H1 (cell line): ENCODE measurements at regions not wholly inside any gene's neighbourhood (a gene's known extent, or its start where the extent isn't known, plus 50 kb on each side); places are given as distances from the start of the nearest gene placed in this dataset.

Experiments used
- BRCA1 ChIP-seq: IDR thresholded peaks from 2 replicates; pipeline ENCODE4 v1.6.1; 2012; ENCODE audit warnings: low read depth, low read length, improper control_type of control experiment
- CEBPB ChIP-seq: IDR thresholded peaks from 2 replicates; pipeline ENCODE4 v1.6.1; 2012; ENCODE audit warnings: low read depth, low read length
- CHD2 ChIP-seq: IDR thresholded peaks from 2 replicates; pipeline ENCODE4 v1.6.1; 2012; ENCODE audit warnings: low read length, improper control_type of control experiment
- CTCF ChIP-seq, 3 experiments: IDR thresholded peaks; 1 replicate in 2 of 3; 2 replicates in 1 of 3; pipeline versions ENCODE4 v1.5.1 to v1.6.1; 2011; ENCODE audit warnings: low read length in 3 of 3, mild to moderate bottlenecking in 3 of 3, inconsistent platforms in 2 of 3, low read depth in 1 of 3, moderate library complexity in 1 of 3; ENCODE audit not compliant: insufficient read depth in 1 of 3; ENCODE audit errors: control extremely low read depth in 1 of 3
- JUN ChIP-seq: IDR thresholded peaks from 2 replicates; pipeline ENCODE4 v1.6.1; 2011; ENCODE audit warnings: low read depth, mild to moderate bottlenecking, improper control_type of control experiment, low read length
- JUND ChIP-seq: IDR thresholded peaks from 2 replicates; pipeline ENCODE4 v1.6.1; 2011; ENCODE audit warnings: mild to moderate bottlenecking, improper control_type of control experiment, low read length
- MAX ChIP-seq: IDR thresholded peaks from 2 replicates; pipeline ENCODE4 v1.6.1; 2012; ENCODE audit warnings: inconsistent platforms
- PHF8 ChIP-seq: fragments of 200-600 bp; sonication (generic); conservative IDR thresholded peaks from 2 replicates; pipeline ENCODE4 v1.7.1; 2012; ENCODE audit warnings: low read depth, mild to moderate bottlenecking, inconsistent platforms, low read length, moderate library complexity
- POLR2A ChIP-seq, 2 experiments: IDR thresholded peaks; 1 replicate in 1 of 2; 2 replicates in 1 of 2; pipeline ENCODE4 v1.6.1; 2011; ENCODE audit warnings: low read depth in 2 of 2, low read length in 2 of 2, mild to moderate bottlenecking in 2 of 2; ENCODE audit errors: control extremely low read depth in 1 of 2
- RFX5 ChIP-seq: IDR thresholded peaks from 2 replicates; pipeline ENCODE4 v1.6.1; 2011; ENCODE audit warnings: low read depth, low read length, improper control_type of control experiment, borderline replicate concordance
- SIN3A ChIP-seq, 2 experiments: IDR thresholded peaks in 1 of 2; conservative IDR thresholded peaks in 1 of 2; 2 replicates each; pipeline ENCODE4 v1.6.1; 2011 to 2012; ENCODE audit warnings: low read length in 2 of 2, improper control_type of control experiment in 1 of 2, low read depth in 1 of 2, mild to moderate bottlenecking in 1 of 2
- TAF1 ChIP-seq: IDR thresholded peaks from 2 replicates; pipeline ENCODE4 v1.6.1; 2011; ENCODE audit warnings: mild to moderate bottlenecking, low read depth, low read length
- USF2 ChIP-seq: IDR thresholded peaks from 2 replicates; pipeline ENCODE4 v1.6.1; 2011; ENCODE audit warnings: low read length, improper control_type of control experiment
- ZNF274 ChIP-seq: IDR thresholded peaks from 2 replicates; pipeline ENCODE4 v1.7.0; 2012; ENCODE audit warnings: low read length, borderline replicate concordance; ENCODE audit errors: extremely low read depth

- no peak for TF ChIP-seq MAX
- TF ChIP-seq BRCA1, result no peak
- TF ChIP-seq ZNF274, result no peak
- no peak for TF ChIP-seq CEBPB
- TF ChIP-seq JUND, result no peak
- TF ChIP-seq SIN3A (conservative IDR thresholded peaks at IDR 0.05 in 1 of 2, IDR thresholded peaks at IDR 0.05 in 1 of 2; ENCODE audit: low read depth in 1 of 2, low read length in 2 of 2), result no peak
- TF ChIP-seq PHF8, result no peak
- TF ChIP-seq CTCF (IDR thresholded peaks at IDR 0.05; ENCODE audit: control extremely low read depth in 1 of 3, insufficient read depth in 1 of 3, low read depth in 1 of 3, low read length in 3 of 3), result no peak
- no peak for TF ChIP-seq USF2
- TF ChIP-seq RFX5, result no peak
- no peak for TF ChIP-seq CHD2
- no peak for TF ChIP-seq JUN
- no peak for TF ChIP-seq POLR2A (IDR thresholded peaks at IDR 0.05; ENCODE audit: control extremely low read depth in 1 of 2, low read depth in 2 of 2, low read length in 2 of 2)
- no peak for TF ChIP-seq TAF1
Observed at GRCh38 chr18:70380915-70381896, 92.4 kb downstream of the SOCS6 start.
